ENCODE measurements at regions not wholly inside any gene's neighbourhood (a gene's known extent, or its start where the extent isn't known, plus 50 kb on each side); places are given as distances from the start of the nearest gene placed in this dataset.

GRCh38 chr3:157650699-157651098 lies 147.5 kb upstream of the VEPH1 start:
- DNase-seq (ENCODE audit: low read depth in 1 of 2, low spot score in 1 of 2): no peak
- H3K27ac ChIP-seq (replicated peaks): no peak overlapping the region
- no peaks in the 10 kb centered on the region for H3K27me3 ChIP-seq (ENCODE audit: insufficient read depth, poor library complexity, severe bottlenecking)
- TF ChIP-seq POLR2AphosphoS5 (IDR thresholded peaks at IDR 0.05; ENCODE audit: low read depth) (no peak), GABPA (IDR thresholded peaks at IDR 0.05; ENCODE audit: low read depth) (no peak), SPI1 (IDR thresholded peaks at IDR 0.05; ENCODE audit: borderline replicate concordance, low read depth) (no peak), REST (IDR thresholded peaks at IDR 0.05; ENCODE audit: insufficient replicate concordance, low read depth) (no peak)
- TF ChIP-seq, protein P1, sequence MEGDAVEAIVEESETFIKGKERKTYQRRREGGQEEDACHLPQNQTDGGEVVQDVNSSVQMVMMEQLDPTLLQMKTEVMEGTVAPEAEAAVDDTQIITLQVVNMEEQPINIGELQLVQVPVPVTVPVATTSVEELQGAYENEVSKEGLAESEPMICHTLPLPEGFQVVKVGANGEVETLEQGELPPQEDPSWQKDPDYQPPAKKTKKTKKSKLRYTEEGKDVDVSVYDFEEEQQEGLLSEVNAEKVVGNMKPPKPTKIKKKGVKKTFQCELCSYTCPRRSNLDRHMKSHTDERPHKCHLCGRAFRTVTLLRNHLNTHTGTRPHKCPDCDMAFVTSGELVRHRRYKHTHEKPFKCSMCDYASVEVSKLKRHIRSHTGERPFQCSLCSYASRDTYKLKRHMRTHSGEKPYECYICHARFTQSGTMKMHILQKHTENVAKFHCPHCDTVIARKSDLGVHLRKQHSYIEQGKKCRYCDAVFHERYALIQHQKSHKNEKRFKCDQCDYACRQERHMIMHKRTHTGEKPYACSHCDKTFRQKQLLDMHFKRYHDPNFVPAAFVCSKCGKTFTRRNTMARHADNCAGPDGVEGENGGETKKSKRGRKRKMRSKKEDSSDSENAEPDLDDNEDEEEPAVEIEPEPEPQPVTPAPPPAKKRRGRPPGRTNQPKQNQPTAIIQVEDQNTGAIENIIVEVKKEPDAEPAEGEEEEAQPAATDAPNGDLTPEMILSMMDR (IDR thresholded peaks at IDR 0.05; ENCODE audit: insufficient read depth, low read length): no peak
- no peak overlapping the region for H3K4me3 ChIP-seq (replicated peaks; ENCODE audit: insufficient read depth, low read length)

DNA sequence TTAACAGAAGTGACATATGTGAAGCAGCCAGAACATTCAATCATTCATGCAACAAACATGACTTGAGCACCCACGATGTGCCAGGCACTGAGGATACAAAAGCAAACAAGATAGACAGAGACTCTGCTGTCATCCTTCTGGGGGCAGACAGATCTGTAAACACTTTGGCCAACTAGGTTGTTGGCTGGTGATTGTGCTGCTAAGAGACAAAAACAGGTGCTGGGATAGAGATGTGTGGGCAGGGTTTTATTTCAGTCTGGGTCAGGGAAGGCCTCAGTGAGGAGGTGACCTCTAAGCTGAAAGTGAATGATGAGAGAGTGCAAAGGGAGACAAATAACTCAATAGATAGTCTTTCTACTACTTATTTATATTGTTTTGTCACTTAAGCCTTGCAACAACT lies 147.0 kb upstream of the VEPH1 start:
- no peak for TF ChIP-seq POLR2AphosphoS5 (IDR thresholded peaks at IDR 0.05; ENCODE audit: low read depth)
- H3K27me3 ChIP-seq (ENCODE audit: insufficient read depth, poor library complexity, severe bottlenecking): no peaks in the 10 kb centered on the region

DNA sequence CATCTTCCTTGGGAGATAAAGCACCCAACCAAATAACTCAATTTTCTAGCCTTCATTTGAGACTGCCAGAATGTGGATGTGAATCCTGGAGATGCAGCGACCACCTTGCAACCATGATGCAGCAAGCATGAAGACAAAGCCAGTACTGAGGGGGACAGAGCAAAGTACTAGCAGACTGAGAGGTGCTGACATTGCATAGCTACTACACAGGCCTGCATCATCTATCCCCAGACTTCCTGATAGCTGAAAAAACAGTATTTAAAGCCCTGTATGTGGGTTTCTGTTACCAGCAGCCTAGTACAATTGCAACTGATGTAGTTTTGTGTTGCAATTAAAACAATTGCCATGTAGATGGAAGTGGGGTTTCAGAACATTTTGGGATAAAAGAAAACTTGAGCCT lies 146.3 kb upstream of the VEPH1 start:
- Histone ChIP-seq H3K4me3 (replicated peaks; ENCODE audit: insufficient read depth, low read length) (no peak overlapping the region), H3K27ac (replicated peaks) (no peak overlapping the region), H3K27me3 (ENCODE audit: insufficient read depth, poor library complexity, severe bottlenecking) (no peaks in the 10 kb centered on the region)
- no peak for TF ChIP-seq POLR2AphosphoS5 (IDR thresholded peaks at IDR 0.05; ENCODE audit: low read depth)
- no peak for TF ChIP-seq REST (IDR thresholded peaks at IDR 0.05; ENCODE audit: insufficient replicate concordance, low read depth)
- TF ChIP-seq, protein P1 (IDR thresholded peaks at IDR 0.05; ENCODE audit: insufficient read depth, low read length): no peak
- TF ChIP-seq GABPA (IDR thresholded peaks at IDR 0.05; ENCODE audit: low read depth): no peak
- no peak for TF ChIP-seq SPI1 (IDR thresholded peaks at IDR 0.05; ENCODE audit: borderline replicate concordance, low read depth)
- DNase-seq (ENCODE audit: low read depth in 1 of 2, low spot score in 1 of 2): no peak

More for the DNA sequence above, 147.0 kb upstream of the VEPH1 start:
- DNase-seq (ENCODE audit: low read depth in 1 of 2, low spot score in 1 of 2): no peak
- no peak overlapping the region for H3K4me3 ChIP-seq (replicated peaks; ENCODE audit: insufficient read depth, low read length)
- no peak overlapping the region for H3K27ac ChIP-seq (replicated peaks)

DNA sequence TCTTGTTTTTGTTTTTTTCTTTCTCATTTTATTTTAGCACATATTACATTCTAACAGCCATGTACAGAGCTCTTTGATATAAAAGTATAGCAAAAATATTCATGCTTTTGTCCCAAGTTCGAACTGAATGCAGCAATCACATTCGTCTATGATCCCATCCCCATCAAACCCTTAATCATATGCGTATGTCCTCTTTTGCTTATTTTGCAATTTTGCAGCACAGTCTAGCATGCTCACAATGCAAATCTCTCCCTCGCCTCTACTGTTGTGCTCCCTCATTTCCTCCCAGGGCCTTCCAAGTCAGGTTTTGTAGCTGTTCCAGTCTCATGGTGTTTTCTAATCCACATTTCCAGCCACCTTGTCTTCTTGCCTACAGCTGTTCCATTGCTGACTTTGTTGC lies 144.6 kb upstream of the VEPH1 start:
- TF ChIP-seq SPI1 (IDR thresholded peaks at IDR 0.05; ENCODE audit: borderline replicate concordance, low read depth): no peak
- TF ChIP-seq REST (IDR thresholded peaks at IDR 0.05; ENCODE audit: insufficient replicate concordance, low read depth): no peak
- no peak for TF ChIP-seq GABPA (IDR thresholded peaks at IDR 0.05; ENCODE audit: low read depth)
- TF ChIP-seq, protein P1 (IDR thresholded peaks at IDR 0.05; ENCODE audit: insufficient read depth, low read length): no peak
- no peak for TF ChIP-seq POLR2AphosphoS5 (IDR thresholded peaks at IDR 0.05; ENCODE audit: low read depth)
- DNase-seq (ENCODE audit: low read depth in 1 of 2, low spot score in 1 of 2): no peak
- H3K27ac ChIP-seq (replicated peaks): no peak overlapping the region
- H3K27me3 ChIP-seq (ENCODE audit: insufficient read depth, poor library complexity, severe bottlenecking): no peaks in the 10 kb centered on the region
- H3K4me3 ChIP-seq (replicated peaks; ENCODE audit: insufficient read depth, low read length): no peak overlapping the region

All from HL-60 (cell line).